ENCODE measurements at regions not wholly inside any gene's neighbourhood (a gene's known extent, or its start where the extent isn't known, plus 50 kb on each side); places are given as distances from the start of the nearest gene placed in this dataset.

DNA sequence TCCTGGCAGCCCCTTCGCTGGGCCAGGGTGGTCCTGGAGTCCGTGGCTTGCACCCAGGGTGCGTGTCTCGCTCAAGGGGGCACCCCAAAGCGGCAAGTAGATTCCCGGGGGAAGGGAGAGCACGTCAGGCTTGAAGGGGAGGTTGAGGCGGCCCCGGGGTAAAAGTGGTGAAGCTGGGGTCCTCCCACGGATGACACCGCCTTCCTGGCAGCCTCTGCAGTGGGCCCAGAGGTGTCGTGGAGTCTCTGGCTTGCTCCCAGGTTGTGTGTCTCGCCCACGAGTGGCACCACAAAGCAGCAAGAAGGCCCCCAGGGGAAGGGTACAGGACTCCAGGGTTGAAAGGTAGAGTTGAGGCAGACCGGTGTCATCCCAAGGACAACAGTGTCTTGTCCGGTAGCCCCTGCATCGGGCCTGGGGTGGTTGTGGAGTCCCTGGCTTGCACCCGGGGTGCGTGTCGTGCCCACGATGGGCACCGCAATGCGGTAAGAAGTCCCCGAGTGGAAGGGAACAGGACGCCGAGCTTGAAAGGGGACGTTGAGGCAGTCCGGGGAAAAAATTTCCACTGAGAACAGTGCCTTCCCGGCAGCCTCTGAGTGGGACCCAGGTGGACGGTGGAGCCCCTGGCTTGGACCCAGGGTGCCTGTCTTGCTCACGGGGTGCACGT is 158.0 kb upstream of the ALG10B start:
- TF ChIP-seq POLR2AphosphoS5 (IDR thresholded peaks at IDR 0.05) (no peak), POLR2A (IDR thresholded peaks at IDR 0.05) (no peak), EP300 (IDR thresholded peaks at IDR 0.05; ENCODE audit: low read depth) (no peak)
- TF ChIP-seq, protein P1, sequence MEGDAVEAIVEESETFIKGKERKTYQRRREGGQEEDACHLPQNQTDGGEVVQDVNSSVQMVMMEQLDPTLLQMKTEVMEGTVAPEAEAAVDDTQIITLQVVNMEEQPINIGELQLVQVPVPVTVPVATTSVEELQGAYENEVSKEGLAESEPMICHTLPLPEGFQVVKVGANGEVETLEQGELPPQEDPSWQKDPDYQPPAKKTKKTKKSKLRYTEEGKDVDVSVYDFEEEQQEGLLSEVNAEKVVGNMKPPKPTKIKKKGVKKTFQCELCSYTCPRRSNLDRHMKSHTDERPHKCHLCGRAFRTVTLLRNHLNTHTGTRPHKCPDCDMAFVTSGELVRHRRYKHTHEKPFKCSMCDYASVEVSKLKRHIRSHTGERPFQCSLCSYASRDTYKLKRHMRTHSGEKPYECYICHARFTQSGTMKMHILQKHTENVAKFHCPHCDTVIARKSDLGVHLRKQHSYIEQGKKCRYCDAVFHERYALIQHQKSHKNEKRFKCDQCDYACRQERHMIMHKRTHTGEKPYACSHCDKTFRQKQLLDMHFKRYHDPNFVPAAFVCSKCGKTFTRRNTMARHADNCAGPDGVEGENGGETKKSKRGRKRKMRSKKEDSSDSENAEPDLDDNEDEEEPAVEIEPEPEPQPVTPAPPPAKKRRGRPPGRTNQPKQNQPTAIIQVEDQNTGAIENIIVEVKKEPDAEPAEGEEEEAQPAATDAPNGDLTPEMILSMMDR (IDR thresholded peaks at IDR 0.05), result no peak
- in situ Hi-C loops (cut with MboI; ENCODE audit: low pct_ligation_motif_present in 1 of 4, low pct_unique_long_range_greater_than_20kb in 1 of 4, low sequenced_read_pairs in 3 of 4), result no loop called here
- no peaks in the 10 kb centered on the region for H3K36me3 ChIP-seq
- no peak for DNase-seq
- no peak overlapping the region for H3K4me3 ChIP-seq
- H3K9me3 ChIP-seq, result no peaks in the 10 kb centered on the region
- WGBS, 2 donors (ENCODE audit: low coverage in 1 of 2), result 90 to 100% methylated on average over 1 to 32 of the region's 32 CpGs
- no peaks in the 10 kb centered on the region for H3K4me1 ChIP-seq
- no peak overlapping the region for H3K27ac ChIP-seq
- intact Hi-C loops (cut with DNase I; ENCODE audit: low total_unique reads), result no loop called here
- no peaks in the 10 kb centered on the region for H3K27me3 ChIP-seq

DNA sequence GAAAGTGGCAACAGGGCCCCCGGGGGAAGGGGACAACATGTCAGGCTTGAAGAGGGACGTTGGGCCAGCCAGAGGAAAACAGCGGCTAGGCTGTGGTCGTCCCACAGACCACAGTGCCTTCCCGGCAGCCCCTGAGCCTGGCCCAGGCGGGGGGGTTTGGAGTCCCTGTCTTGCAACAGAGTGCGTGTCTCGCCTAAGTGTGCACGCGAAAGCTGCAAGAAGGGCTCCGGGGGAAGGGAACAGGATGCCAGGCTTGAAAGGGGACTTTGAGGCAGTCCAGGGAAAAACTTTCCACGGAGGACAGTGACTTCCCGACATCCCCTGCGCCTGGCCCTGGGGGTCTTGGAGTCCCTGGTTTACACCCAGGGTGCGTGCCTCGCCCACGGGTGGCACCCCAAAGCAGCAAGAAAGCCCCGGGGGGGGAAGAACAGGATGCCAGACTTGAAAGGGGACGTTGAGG is 157.5 kb upstream of the ALG10B start:
- DNase-seq, result no peak
- H3K27ac ChIP-seq, result no peak overlapping the region
- H3K4me1 ChIP-seq, result no peaks in the 10 kb centered on the region
- TF ChIP-seq EP300 (IDR thresholded peaks at IDR 0.05; ENCODE audit: low read depth), result no peak
- TF ChIP-seq, protein P1 (IDR thresholded peaks at IDR 0.05), result no peak
- TF ChIP-seq POLR2A (IDR thresholded peaks at IDR 0.05), result no peak
- no peak for TF ChIP-seq POLR2AphosphoS5 (IDR thresholded peaks at IDR 0.05)
- no peaks in the 10 kb centered on the region for H3K36me3 ChIP-seq
- WGBS, 2 donors (ENCODE audit: low coverage in 1 of 2), result 86 to 96% methylated on average over 5 to 19 of the region's 19 CpGs
- no peaks in the 10 kb centered on the region for H3K9me3 ChIP-seq
- H3K4me3 ChIP-seq, result no peak overlapping the region
- intact Hi-C loops (cut with DNase I; ENCODE audit: low total_unique reads) (no loop called here), in situ Hi-C loops (cut with MboI; ENCODE audit: low pct_ligation_motif_present in 1 of 4, low pct_unique_long_range_greater_than_20kb in 1 of 4, low sequenced_read_pairs in 3 of 4) (no loop called here)
- H3K27me3 ChIP-seq, result no peaks in the 10 kb centered on the region

- in situ Hi-C loops (cut with MboI; ENCODE audit: low pct_ligation_motif_present in 1 of 4, low pct_unique_long_range_greater_than_20kb in 1 of 4, low sequenced_read_pairs in 3 of 4) (no loop called here), intact Hi-C loops (cut with DNase I; ENCODE audit: low total_unique reads) (no loop called here)
- no peak overlapping the region for H3K4me3 ChIP-seq
- no peak for DNase-seq
- no peak overlapping the region for H3K27ac ChIP-seq
- TF ChIP-seq, protein P1 (IDR thresholded peaks at IDR 0.05), result no peak
- TF ChIP-seq POLR2AphosphoS5 (IDR thresholded peaks at IDR 0.05), result no peak
- TF ChIP-seq EP300 (IDR thresholded peaks at IDR 0.05; ENCODE audit: low read depth), result no peak
- TF ChIP-seq POLR2A (IDR thresholded peaks at IDR 0.05), result no peak
- no peaks in the 10 kb centered on the region for H3K36me3 ChIP-seq
- 80 to 91% methylated on average over 2 to 39 of the region's 39 CpGs for WGBS, 2 donors (ENCODE audit: low coverage in 1 of 2)
- no peaks in the 10 kb centered on the region for H3K4me1 ChIP-seq
- H3K9me3 ChIP-seq, result no peaks in the 10 kb centered on the region
- no peaks in the 10 kb centered on the region for H3K27me3 ChIP-seq
These were observed 156.8 kb upstream of the ALG10B start for GRCh38 chr12:38159591-38160317.

DNA sequence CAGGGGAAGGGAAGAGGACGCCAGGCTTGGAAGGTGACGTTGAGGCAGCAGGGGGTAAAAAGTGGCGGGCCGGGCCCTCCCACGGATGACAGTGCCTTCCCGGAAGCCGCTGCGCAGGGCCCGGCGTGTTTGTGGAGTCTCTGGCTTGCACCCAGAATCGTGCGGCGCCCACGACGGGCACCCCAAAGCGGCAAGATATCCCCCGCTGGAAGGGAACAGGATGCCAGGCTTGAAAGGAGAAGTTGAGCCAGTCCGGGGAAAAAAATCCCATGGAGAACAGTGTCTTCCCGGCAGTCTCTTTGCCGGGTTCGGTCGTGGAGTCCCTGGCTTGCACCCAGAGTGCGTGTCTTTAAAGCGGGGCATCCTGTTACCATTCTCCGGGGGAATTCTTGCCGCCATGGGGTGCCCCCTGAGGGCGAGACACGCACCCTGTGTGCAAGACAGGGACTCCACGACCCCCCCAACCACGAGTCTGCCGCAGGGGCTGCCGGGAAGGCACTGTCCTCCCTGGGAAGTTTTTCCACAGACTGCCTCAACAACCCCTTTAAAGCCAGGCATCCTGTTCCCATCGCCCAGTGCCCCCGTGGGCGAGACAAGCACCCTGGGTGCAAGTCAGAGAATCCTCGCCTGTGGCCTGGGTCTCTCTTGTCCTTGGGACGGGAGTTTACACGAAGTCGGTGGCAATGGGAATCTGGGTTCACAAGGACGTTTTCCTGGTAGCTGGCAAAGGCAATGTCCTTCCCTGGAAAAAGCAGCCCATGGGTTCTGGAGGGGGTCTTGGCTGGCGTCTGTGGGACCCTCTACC is 156.1 kb upstream of the ALG10B start:
- intact Hi-C loops (cut with DNase I; ENCODE audit: low total_unique reads) (no loop called here), in situ Hi-C loops (cut with MboI; ENCODE audit: low pct_ligation_motif_present in 1 of 4, low pct_unique_long_range_greater_than_20kb in 1 of 4, low sequenced_read_pairs in 3 of 4) (no loop called here)
- no peaks in the 10 kb centered on the region for H3K4me1 ChIP-seq
- no peaks in the 10 kb centered on the region for H3K9me3 ChIP-seq
- H3K27me3 ChIP-seq, result no peaks in the 10 kb centered on the region
- H3K27ac ChIP-seq, result no peak overlapping the region
- DNase-seq, result no peak
- no peaks in the 10 kb centered on the region for H3K36me3 ChIP-seq
- 94% methylated on average over 41 of the region's 41 CpGs; no CpG with 5 or more reads in 1 of the 2 donors for WGBS, 2 donors (ENCODE audit: low coverage in 1 of 2)
- no peak overlapping the region for H3K4me3 ChIP-seq
- no peak for TF ChIP-seq EP300 (IDR thresholded peaks at IDR 0.05; ENCODE audit: low read depth)
- no peak for TF ChIP-seq POLR2A (IDR thresholded peaks at IDR 0.05)

All from transverse colon (tissue), 4 donors.